Mesothelial cell of epicardium (in vitro differentiated cells): ENCODE measurements at regions not wholly inside any gene's neighbourhood (a gene's known extent, or its start where the extent isn't known, plus 50 kb on each side); places are given as distances from the start of the nearest gene placed in this dataset.

ENCODE experiments used
- DNase-seq, 2 experiments: peaks; one replicate each; pipeline ENCODE4 v3.0.0; 2021; ENCODE audit warnings: low spot score in 2 of 2; ENCODE audit not compliant: unreplicated experiment in 2 of 2
- H3K27ac Mint-ChIP-seq: 2 replicates; pipeline ENCODE4 v1.8.0; 2021; ENCODE audit warnings: mixed read lengths
- H3K27me3 Mint-ChIP-seq: 2 replicates; pipeline ENCODE4 v1.8.0; 2021; ENCODE audit warnings: low read depth, mixed read lengths
- H3K36me3 Mint-ChIP-seq: 2 replicates; pipeline ENCODE4 v1.8.0; 2021; ENCODE audit warnings: mixed read lengths
- H3K4me1 Mint-ChIP-seq: 2 replicates; pipeline ENCODE4 v1.8.0; 2021; ENCODE audit warnings: mixed read lengths
- H3K4me3 Mint-ChIP-seq: 2 replicates; pipeline ENCODE4 v1.8.0; 2021; ENCODE audit warnings: mild to moderate bottlenecking, moderate library complexity, mixed read lengths
- H3K9me3 Mint-ChIP-seq: 2 replicates; pipeline ENCODE4 v1.8.0; 2021; ENCODE audit warnings: mixed read lengths
- CTCF ChIP-seq: fragments of 200-600 bp; sonication (generic); IDR thresholded peaks from one replicate; pipeline ENCODE4 v1.5.0; 2021; ENCODE audit warnings: antibody characterized with exemption; ENCODE audit not compliant: unreplicated experiment

DNA sequence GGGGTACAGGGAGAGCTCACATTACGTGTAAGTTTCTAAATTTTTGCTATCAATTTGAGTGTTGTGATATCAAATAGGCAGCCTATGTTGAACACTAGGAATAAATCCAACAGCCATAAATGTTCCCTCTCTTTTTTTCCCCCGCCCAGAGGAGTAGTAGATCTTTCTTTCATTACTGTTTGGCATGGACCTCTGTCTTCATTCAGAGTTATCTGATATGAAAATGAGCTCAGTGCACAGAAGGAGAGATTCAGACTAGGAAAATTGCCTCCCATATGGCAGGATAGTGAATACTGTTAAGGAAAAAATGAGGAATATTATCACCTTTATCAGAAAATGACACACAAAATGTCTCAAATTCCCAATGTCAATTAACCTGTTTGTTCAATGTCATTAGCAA lies 110.0 kb upstream of the EYS start:
- H3K4me3 Mint-ChIP-seq, result no peak overlapping the region
- H3K9me3 Mint-ChIP-seq, result peaks cover 8% of the 10 kb centered on the region
- no peak for DNase-seq
- no peak for TF ChIP-seq CTCF
- H3K4me1 Mint-ChIP-seq, result no peaks in the 10 kb centered on the region
- H3K36me3 Mint-ChIP-seq, result no peaks in the 10 kb centered on the region
- H3K27me3 Mint-ChIP-seq, result no peaks in the 10 kb centered on the region
- H3K27ac Mint-ChIP-seq, result no peak overlapping the region

GRCh38 chr6:65814071-65814470 lies 107.0 kb upstream of the EYS start:
- H3K36me3 Mint-ChIP-seq, result no peaks in the 10 kb centered on the region
- H3K27ac Mint-ChIP-seq, result no peak overlapping the region
- H3K9me3 Mint-ChIP-seq, result no peaks in the 10 kb centered on the region
- H3K4me3 Mint-ChIP-seq, result no peak overlapping the region
- H3K27me3 Mint-ChIP-seq, result no peaks in the 10 kb centered on the region
- no peaks in the 10 kb centered on the region for H3K4me1 Mint-ChIP-seq
- TF ChIP-seq CTCF, result no peak
- DNase-seq, result no peak

- H3K27me3 Mint-ChIP-seq, result no peaks in the 10 kb centered on the region
- no peak overlapping the region for H3K4me3 Mint-ChIP-seq
- H3K9me3 Mint-ChIP-seq, result no peaks in the 10 kb centered on the region
- peaks cover 9% of the 10 kb centered on the region for H3K4me1 Mint-ChIP-seq
- no peak overlapping the region for H3K27ac Mint-ChIP-seq
- no peak for DNase-seq
- H3K36me3 Mint-ChIP-seq, result no peaks in the 10 kb centered on the region
- TF ChIP-seq CTCF, result no peak
Measured at GRCh38 chr6:65803186-65803585, 96.2 kb upstream of the EYS start.

- Mint-ChIP-seq H3K27me3 (no peaks in the 10 kb centered on the region), H3K4me1 (peaks cover 14% of the 10 kb centered on the region), H3K36me3 (no peaks in the 10 kb centered on the region), H3K27ac (no peak overlapping the region), H3K9me3 (no peaks in the 10 kb centered on the region), H3K4me3 (no peak overlapping the region)
- TF ChIP-seq CTCF, result no peak
- DNase-seq, result no peak
Measured at GRCh38 chr6:65799389-65799788, 92.4 kb upstream of the EYS start.

GRCh38 chr6:65798280-65799014 lies 91.4 kb upstream of the EYS start:
- no peak for TF ChIP-seq CTCF
- peaks cover 8% of the 10 kb centered on the region for H3K9me3 Mint-ChIP-seq
- H3K36me3 Mint-ChIP-seq, result no peaks in the 10 kb centered on the region
- H3K4me3 Mint-ChIP-seq, result no peak overlapping the region
- H3K27me3 Mint-ChIP-seq, result no peaks in the 10 kb centered on the region
- peaks cover 14% of the 10 kb centered on the region for H3K4me1 Mint-ChIP-seq
- DNase-seq, result no peak
- H3K27ac Mint-ChIP-seq, result no peak overlapping the region

- H3K27me3 Mint-ChIP-seq, result no peaks in the 10 kb centered on the region
- H3K9me3 Mint-ChIP-seq, result peaks cover 20% of the 10 kb centered on the region
- TF ChIP-seq CTCF, result no peak
- H3K27ac Mint-ChIP-seq, result peak overlapping the region; percentile 53
- peaks cover 2% of the 10 kb centered on the region for H3K36me3 Mint-ChIP-seq
- DNase-seq, result no peak
- H3K4me1 Mint-ChIP-seq, result peaks cover 26% of the 10 kb centered on the region
- no peak overlapping the region for H3K4me3 Mint-ChIP-seq
Measured at GRCh38 chr6:65790666-65791065, 83.6 kb upstream of the EYS start.
